ENCODE measurements at regions not wholly inside any gene's neighbourhood (a gene's known extent, or its start where the extent isn't known, plus 50 kb on each side); places are given as distances from the start of the nearest gene placed in this dataset.

DNA sequence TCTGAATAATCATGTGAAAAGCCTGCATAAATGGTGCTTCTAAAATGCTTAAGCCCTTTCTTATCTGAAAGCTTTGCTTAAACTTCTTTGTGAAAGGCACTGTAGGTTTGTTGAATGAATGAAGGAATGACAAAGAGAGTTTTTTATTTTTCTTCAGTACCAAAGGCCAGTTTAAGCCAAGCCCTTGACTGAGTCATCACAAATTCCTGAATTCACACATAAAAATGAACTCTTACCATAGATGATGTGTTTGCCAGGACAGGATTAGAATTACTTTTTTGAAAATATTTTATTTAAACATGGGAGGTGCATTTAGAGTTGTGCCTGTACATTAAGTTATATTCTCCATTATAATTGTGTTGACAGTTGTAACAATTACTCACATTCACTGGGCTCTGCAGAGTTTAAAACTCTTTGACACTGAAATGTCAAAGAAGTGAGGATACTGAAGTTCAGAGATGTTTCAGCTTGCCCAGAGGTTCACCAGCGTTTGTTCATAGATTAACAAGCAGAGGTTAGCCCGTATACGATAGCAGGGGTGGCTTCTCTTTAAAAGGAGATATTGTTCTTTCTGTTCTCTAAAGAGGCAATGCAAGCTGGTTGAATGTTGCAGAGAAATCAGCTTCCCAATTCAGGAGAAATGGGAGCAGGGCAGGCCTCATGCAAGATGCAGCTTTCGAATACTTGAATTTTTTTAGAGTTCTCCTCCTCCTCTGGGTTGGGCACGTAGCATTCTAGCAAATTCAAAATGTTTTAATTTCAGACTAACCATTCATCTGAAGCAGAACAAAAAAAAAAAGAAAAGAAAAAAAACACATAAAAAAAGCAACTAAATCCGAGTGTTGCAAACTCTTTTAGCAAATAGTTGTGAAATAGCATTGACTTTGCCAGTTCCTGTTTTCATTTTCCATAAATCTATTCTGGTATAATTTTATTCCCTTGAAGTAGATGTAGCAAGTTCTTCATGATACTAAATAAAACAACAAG, 358.7 kb upstream of the KLF4 start:
- TF ChIP-seq, protein P1, sequence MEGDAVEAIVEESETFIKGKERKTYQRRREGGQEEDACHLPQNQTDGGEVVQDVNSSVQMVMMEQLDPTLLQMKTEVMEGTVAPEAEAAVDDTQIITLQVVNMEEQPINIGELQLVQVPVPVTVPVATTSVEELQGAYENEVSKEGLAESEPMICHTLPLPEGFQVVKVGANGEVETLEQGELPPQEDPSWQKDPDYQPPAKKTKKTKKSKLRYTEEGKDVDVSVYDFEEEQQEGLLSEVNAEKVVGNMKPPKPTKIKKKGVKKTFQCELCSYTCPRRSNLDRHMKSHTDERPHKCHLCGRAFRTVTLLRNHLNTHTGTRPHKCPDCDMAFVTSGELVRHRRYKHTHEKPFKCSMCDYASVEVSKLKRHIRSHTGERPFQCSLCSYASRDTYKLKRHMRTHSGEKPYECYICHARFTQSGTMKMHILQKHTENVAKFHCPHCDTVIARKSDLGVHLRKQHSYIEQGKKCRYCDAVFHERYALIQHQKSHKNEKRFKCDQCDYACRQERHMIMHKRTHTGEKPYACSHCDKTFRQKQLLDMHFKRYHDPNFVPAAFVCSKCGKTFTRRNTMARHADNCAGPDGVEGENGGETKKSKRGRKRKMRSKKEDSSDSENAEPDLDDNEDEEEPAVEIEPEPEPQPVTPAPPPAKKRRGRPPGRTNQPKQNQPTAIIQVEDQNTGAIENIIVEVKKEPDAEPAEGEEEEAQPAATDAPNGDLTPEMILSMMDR (IDR thresholded peaks at IDR 0.05): no peak

DNA sequence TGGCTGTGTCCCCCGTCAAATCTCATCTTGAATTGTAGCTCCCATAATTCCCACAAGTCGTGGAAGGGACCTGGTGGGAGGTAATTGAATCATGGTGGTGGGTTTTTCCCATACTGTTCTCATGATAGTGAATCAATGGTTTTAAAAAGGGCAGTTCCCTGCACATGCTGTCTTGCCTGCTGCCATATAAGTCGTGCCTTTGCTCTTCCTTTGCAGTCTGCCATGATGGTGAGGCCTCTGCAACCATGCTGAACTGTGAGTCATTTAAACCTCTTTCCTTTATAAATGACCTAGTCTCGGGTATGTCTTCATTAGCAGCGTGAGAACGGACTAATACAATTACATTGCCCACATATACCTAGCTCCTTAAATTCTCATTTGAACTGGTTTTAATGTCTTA, 353.0 kb upstream of the KLF4 start:
- TF ChIP-seq, protein P1 (IDR thresholded peaks at IDR 0.05): no peak

DNA sequence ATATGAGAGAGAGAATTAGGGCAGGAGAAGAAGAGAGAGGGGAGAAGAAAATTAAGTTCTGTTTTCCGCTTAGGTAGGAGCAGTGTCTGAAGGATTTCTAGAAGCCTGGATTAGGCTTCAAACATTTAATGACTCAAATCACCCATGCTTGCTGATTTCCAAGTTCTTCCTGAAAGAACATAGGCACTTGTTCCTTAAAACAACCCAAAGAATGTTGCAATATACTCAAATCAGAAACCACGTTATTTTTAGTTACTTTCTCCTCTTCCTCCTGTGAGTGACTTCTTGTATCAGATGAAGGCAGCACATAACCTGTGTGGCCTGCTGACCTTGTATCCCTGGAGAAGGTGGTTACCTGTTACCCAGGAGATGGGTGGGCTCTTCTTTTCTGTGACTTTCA, 351.5 kb upstream of the KLF4 start:
- TF ChIP-seq, protein P1 (IDR thresholded peaks at IDR 0.05): no peak

DNA sequence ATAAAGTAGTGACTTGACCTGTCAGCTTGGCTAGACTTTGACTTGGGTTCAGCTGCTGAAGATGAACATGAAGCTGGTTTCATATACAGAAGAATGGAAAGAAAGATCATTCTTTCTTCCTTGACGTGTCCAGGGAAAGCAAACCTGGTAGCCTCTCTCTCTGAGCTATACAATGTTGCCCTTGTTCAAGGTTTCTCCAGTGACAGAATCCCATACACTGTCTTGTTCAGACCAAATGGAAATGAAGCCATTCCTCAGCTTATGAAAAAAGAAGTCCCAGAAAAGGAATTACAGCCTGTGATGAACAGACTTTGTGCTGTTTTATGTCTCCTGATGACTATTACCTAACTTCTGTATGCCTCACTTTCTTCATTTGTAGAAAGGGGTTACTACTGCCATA, 349.8 kb upstream of the KLF4 start:
- TF ChIP-seq, protein P1 (IDR thresholded peaks at IDR 0.05): no peak

DNA sequence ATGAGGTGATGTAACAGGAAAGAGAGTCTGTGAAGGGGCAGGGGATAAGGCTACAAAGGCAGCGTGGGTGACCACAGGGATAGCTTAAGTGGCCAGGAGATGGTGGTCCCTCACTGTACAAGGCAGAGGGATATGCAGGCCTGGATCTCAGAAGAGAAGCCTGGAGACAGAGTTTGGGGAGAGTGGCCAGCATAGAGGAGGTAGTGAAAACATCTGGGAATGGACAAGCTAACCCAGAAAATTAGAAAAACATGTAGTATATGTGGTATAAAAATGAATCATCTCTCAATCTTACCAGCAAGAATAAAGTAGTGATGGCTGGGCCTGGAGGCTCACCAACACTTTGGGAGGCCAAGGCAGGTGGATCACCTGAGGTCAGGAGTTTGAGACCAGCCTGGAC, 349.2 kb upstream of the KLF4 start:
- TF ChIP-seq, protein P1 (IDR thresholded peaks at IDR 0.05): no peak

DNA sequence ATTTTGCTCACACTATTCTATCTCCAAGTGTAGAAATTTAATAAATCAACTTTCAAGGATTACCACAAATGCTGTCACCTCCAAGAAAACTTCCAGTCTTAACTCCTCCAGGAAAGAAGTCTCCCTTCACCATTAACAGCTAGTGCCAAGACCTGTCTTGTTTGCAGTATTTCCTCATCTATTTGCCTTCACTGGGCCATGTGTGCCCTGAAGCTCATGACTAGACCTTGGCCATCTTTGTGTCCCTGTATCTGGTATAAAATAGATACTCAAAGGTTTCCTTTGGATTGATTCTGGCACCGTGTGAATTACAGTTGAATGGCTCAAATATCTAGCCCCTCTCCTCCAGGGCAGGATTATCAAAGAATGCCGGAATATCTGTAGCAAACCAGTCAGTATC, 346.7 kb upstream of the KLF4 start:
- TF ChIP-seq, protein P1 (IDR thresholded peaks at IDR 0.05): no peak

DNA sequence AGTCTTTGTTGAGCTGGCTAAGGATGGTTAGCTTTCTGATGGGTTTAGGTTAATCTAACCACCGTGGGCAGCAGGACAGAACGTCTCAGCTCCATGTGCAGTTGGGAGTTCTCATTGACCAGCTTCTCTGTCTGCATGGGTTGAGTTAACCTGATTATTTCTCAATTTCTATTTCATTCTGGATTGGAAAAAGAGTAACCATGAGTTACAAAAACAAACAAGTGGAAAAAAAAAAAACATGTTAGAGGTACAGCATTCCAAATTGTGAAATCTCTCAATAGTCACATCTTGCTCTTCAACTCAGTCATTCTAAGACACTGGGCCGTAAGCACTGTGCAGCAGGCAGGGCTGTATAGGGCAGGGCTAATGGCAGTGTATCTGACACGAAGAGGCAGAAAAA, 343.7 kb upstream of the KLF4 start:
- TF ChIP-seq, protein P1 (IDR thresholded peaks at IDR 0.05): no peak

Data from LNCAP (cell line).